ENCODE measurements at regions not wholly inside any gene's neighbourhood (a gene's known extent, or its start where the extent isn't known, plus 50 kb on each side); places are given as distances from the start of the nearest gene placed in this dataset.

DNA sequence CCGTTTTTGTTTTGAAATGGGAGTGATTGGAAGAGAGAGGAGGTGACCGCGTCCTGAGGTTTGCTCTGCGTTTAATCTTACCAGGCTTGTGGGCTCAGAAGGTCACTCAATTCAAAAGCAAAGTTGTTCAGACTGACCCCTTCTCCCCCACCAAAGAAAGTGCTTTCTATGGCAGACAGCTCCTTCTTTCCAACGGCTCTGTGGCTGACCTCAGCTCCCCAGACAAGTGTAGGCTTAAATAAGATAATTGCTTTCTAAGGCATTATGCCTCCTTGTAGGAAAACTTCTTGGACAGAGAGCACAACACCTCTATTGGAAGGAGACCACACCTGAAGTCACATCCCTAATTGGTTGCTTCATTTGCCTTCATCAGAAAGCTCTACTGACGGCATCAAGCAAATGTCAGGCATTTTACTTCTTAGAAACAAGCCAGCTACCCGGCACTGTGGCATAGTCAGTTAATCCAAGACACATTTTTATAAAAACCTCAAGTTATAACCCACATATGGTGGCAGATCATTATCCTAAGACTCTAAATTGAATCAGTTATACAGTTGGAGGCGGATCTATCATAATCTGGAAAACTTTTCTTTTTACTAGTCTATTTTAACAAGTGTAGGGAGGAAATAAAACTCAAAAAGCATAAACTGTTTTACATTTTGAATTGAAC is 94.9 kb downstream of the TMEM174 start:
- no peaks in the 10 kb centered on the region for H3K4me1 ChIP-seq (ENCODE audit: insufficient read depth, low read length, poor library complexity, severe bottlenecking)
- ChIA-PET CTCF (ENCODE audit: unreplicated experiment) (no interaction called here), POLR2A (interaction anchor here (1.0 kb wide), 1 partner anchor 15 kb away, joined by 7 read pairs; no protein-coding TSS in a partner anchor)
- H4K20me1 ChIP-seq (ENCODE audit: insufficient read depth, low read length), result no peaks in the 10 kb centered on the region
- TF ChIP-seq EZH2phosphoT487 (IDR thresholded peaks at IDR 0.05; ENCODE audit: borderline replicate concordance, low read depth, low read length) (no peak), CTCF (conservative IDR thresholded peaks at IDR 0.05; ENCODE audit: low read length) (no peak)
- no peak overlapping the region for H2AFZ ChIP-seq (ENCODE audit: low read length)
- H3K9me3 ChIP-seq (ENCODE audit: low read length), result no peaks in the 10 kb centered on the region
- H3K9me2 ChIP-seq (ENCODE audit: insufficient read depth, low read length), result no peaks in the 10 kb centered on the region; the same call in 1 of the 2 replicates
- H3K36me3 ChIP-seq (ENCODE audit: insufficient read depth, low read length), result no peaks in the 10 kb centered on the region
- H3K4me2 ChIP-seq (ENCODE audit: low read length), result no peak overlapping the region
- intact Hi-C loops (cut with micrococcal nuclease; ENCODE audit: unreplicated experiment), result no loop called here
- BruUV-seq (replicated peaks), result no TSS peak
- H3K79me2 ChIP-seq (ENCODE audit: insufficient read depth, low read depth, low read length), result no peaks in the 10 kb centered on the region
- H3K27ac ChIP-seq (ENCODE audit: low read depth, low read length, poor library complexity, severe bottlenecking), result no peak overlapping the region
- no peak overlapping the region for H3K4me3 ChIP-seq (ENCODE audit: low read depth, low read length, poor library complexity, severe bottlenecking)
- DNase-seq (ENCODE audit: low spot score), result no peak

- DNase-seq (ENCODE audit: low spot score), result no peak
- POLR2A ChIA-PET, result interaction anchor here (0.6 to 1.0 kb wide), 2 partner anchors 11 to 71 kb away, joined by 3 to 5 read pairs; no protein-coding TSS in a partner anchor
- Histone ChIP-seq H3K4me1 (ENCODE audit: insufficient read depth, low read length, poor library complexity, severe bottlenecking) (no peaks in the 10 kb centered on the region), H3K36me3 (ENCODE audit: insufficient read depth, low read length) (no peaks in the 10 kb centered on the region), H3K4me2 (ENCODE audit: low read length) (no peak overlapping the region), H3K9me2 (ENCODE audit: insufficient read depth, low read length) (no peaks in the 10 kb centered on the region), H3K27ac (ENCODE audit: low read depth, low read length, poor library complexity, severe bottlenecking) (no peak overlapping the region), H2AFZ (ENCODE audit: low read length) (no peak overlapping the region), H3K4me3 (ENCODE audit: low read depth, low read length, poor library complexity, severe bottlenecking) (no peak overlapping the region), H4K20me1 (ENCODE audit: insufficient read depth, low read length) (no peaks in the 10 kb centered on the region), H3K9me3 (ENCODE audit: low read length) (no peaks in the 10 kb centered on the region), H3K79me2 (ENCODE audit: insufficient read depth, low read depth, low read length) (no peaks in the 10 kb centered on the region)
- intact Hi-C loops (cut with micrococcal nuclease; ENCODE audit: unreplicated experiment), result no loop called here
- CTCF ChIA-PET (ENCODE audit: unreplicated experiment), result no interaction called here
- TF ChIP-seq CTCF (conservative IDR thresholded peaks at IDR 0.05; ENCODE audit: low read length) (no peak), EZH2phosphoT487 (IDR thresholded peaks at IDR 0.05; ENCODE audit: borderline replicate concordance, low read depth, low read length) (no peak)
- no TSS peak for BruUV-seq (replicated peaks)
Measured at GRCh38 chr5:73266925-73267765, 94.2 kb downstream of the TMEM174 start.
